Ovary (tissue), 7 donors: ENCODE measurements at regions not wholly inside any gene's neighbourhood (a gene's known extent, or its start where the extent isn't known, plus 50 kb on each side); places are given as distances from the start of the nearest gene placed in this dataset.

ENCODE experiments used
- DNase-seq, 5 donors: peaks; one replicate each; pipeline ENCODE4 v3.0.0-alpha.2; 2019 to 2020
- H3K27ac ChIP-seq, 2 donors: fragments of 200-600 bp; one replicate each; pipeline versions ENCODE4 v1.5.1 to v1.8.0; 2019 to 2022
- H3K27me3 ChIP-seq: fragments of 200-600 bp; one replicate; pipeline ENCODE4 v1.8.0; 2022
- H3K36me3 ChIP-seq: fragments of 200-600 bp; sonication (generic); one replicate; pipeline ENCODE4 v1.5.1; 2019
- H3K4me1 ChIP-seq: one replicate; pipeline ENCODE4 v1.8.1; 2013; ENCODE audit warnings: mild to moderate bottlenecking, moderate library complexity; ENCODE audit not compliant: insufficient read depth
- H3K4me3 ChIP-seq: fragments of 200-600 bp; sonication (generic); one replicate; pipeline ENCODE4 v1.5.1; 2017
- H3K9me3 ChIP-seq, 2 donors: fragments of 200-600 bp in 1 of 2; sonication (generic) in 1 of 2; one replicate each; pipeline versions ENCODE4 v1.5.1 to v1.8.1; 2013 to 2019; ENCODE audit warnings: mild to moderate bottlenecking in 1 of 2, moderate library complexity in 1 of 2
- EP300 ChIP-seq: sonication (generic); formaldehyde crosslinking; IDR thresholded peaks from one replicate; pipeline ENCODE4 v1.6.1; 2017; ENCODE audit warnings: antibody characterized with exemption
- POLR2A ChIP-seq: fragments of 450-650 bp; IDR thresholded peaks from one replicate; pipeline ENCODE4 v1.6.1; 2017; ENCODE audit warnings: antibody characterized with exemption, mild to moderate bottlenecking, moderate library complexity
- WGBS, 3 donors: extraction: QIAGEN DNeasy Blood & Tissue Kit in 1 of 3; methylation state at CpG; one replicate each; pipeline versions ENCODE4 v1.1.5 to v1.1.7; 2013 to 2017; 5-methylcytosine and 5-hydroxymethylcytosine counted together
- intact Hi-C, 4 donors: fragments of 100-400 bp; cut with DNase I; formaldehyde crosslinking; loops; one replicate each; pipeline versions ENCODE4 v1.11.0 to v1.15.1; 2022 to 2023
- TF ChIP-seq, protein P1 (sequence below), 3 donors: fragments of 450-650 bp in 2 of 3; fragments of 200-600 bp in 1 of 3; IDR thresholded peaks; one replicate each; pipeline versions ENCODE4 v1.5.1 to v1.8.0; 2016 to 2022; ENCODE audit warnings: antibody characterized with exemption in 3 of 3, mild to moderate bottlenecking in 1 of 3
- donor health status: DM: no; HTN: no; CAD: no; lungs with moderate emphysema.
- donor health status: DM: no; HTN: no; CAD: no.
- donor health status: Bipolar disorder and iron deficiency.
- donor health status: DM: no; HTN: no; CAD: no.
- donor health status: DM: yes; HTN: yes; CAD: no.

DNA sequence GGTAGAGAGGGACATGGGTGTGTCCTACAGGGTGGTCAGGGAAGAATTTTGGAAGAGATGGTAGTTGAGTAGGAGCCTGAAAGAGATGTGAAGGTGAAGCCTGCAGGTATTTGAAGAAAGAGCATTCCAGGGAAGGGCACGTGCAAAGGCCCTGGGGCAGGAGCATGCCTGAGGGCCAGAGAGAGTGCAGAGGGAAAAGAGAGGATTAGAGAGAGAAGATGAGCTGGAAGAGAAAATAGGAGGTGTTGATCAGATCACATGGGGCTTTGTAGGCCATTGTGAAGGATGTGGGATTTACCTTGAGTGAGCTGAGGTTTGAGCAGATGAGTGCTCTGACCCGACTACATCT, 455.0 kb downstream of the HAPSTR1 start:
- Histone ChIP-seq H3K4me3 (no peak overlapping the region), H3K36me3 (no peaks in the 10 kb centered on the region), H3K9me3 (no peaks in the 10 kb centered on the region), H3K4me1 (no peaks in the 10 kb centered on the region), H3K27me3 (no peaks in the 10 kb centered on the region), H3K27ac (no peak overlapping the region)
- DNase-seq = no peak
- TF ChIP-seq, protein P1, sequence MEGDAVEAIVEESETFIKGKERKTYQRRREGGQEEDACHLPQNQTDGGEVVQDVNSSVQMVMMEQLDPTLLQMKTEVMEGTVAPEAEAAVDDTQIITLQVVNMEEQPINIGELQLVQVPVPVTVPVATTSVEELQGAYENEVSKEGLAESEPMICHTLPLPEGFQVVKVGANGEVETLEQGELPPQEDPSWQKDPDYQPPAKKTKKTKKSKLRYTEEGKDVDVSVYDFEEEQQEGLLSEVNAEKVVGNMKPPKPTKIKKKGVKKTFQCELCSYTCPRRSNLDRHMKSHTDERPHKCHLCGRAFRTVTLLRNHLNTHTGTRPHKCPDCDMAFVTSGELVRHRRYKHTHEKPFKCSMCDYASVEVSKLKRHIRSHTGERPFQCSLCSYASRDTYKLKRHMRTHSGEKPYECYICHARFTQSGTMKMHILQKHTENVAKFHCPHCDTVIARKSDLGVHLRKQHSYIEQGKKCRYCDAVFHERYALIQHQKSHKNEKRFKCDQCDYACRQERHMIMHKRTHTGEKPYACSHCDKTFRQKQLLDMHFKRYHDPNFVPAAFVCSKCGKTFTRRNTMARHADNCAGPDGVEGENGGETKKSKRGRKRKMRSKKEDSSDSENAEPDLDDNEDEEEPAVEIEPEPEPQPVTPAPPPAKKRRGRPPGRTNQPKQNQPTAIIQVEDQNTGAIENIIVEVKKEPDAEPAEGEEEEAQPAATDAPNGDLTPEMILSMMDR (IDR thresholded peaks at IDR 0.05) = no peak
- TF ChIP-seq EP300 (no peak), POLR2A (no peak)
- WGBS, 3 donors = 89 to 93% (median 90%) methylated on average over 2 of the region's 2 CpGs
- intact Hi-C loops = no loop called here

DNA sequence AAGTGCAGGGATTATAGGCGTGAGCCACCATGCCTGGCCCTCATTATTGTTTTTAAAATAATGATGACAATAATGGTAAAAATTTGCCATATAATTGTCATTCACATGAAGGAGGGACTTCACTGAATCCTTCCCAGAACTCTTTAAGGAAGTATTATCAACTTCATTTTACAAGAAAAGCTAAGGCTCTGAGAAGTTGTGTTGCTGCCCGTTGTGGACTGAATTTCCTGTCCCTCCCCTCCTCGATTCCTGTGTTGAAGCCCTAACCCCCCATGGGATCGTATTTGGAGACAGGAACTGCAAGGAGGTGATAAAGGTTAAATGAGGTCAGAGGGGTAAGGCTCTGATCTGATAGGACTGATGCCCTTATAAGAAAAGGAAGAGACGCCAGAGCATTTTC, 458.0 kb downstream of the HAPSTR1 start:
- Histone ChIP-seq H3K9me3 (no peaks in the 10 kb centered on the region), H3K4me3 (no peak overlapping the region), H3K27ac (no peak overlapping the region), H3K27me3 (no peaks in the 10 kb centered on the region), H3K36me3 (no peaks in the 10 kb centered on the region), H3K4me1 (no peaks in the 10 kb centered on the region)
- DNase-seq = no peak
- WGBS, 3 donors = 58 to 74% (median 64%) methylated on average over 5 of the region's 5 CpGs
- TF ChIP-seq EP300 (no peak), POLR2A (no peak)
- TF ChIP-seq, protein P1 (IDR thresholded peaks at IDR 0.05) = no peak
- intact Hi-C loops = no loop called here

DNA sequence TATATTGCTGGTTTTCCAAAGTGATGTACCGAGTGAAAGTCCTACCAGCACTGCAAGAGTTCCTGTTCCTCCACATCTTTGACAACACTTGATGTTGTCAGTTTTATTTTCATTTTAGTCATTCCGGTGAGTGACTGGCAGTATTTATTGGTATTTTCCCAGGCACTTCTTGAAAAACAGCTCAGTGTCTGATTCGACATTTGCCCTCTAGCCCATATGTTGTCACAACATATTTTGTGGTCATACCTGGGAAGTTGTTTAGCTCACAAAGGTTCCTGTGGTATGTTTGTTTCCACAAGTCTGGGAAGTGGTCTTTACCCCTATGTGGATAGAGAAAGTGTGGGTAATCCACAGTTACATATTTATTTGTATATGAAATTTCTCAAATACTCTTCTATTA, 463.6 kb downstream of the HAPSTR1 start:
- TF ChIP-seq EP300 = no peak
- TF ChIP-seq POLR2A = no peak
- TF ChIP-seq, protein P1 (IDR thresholded peaks at IDR 0.05) = no peak
- 83 to 93% (median 89%) methylated on average over 3 of the region's 3 CpGs for WGBS, 3 donors
- no peaks in the 10 kb centered on the region for H3K36me3 ChIP-seq
- intact Hi-C loops = no loop called here
- DNase-seq = no peak
- no peaks in the 10 kb centered on the region for H3K9me3 ChIP-seq
- no peak overlapping the region for H3K4me3 ChIP-seq
- no peaks in the 10 kb centered on the region for H3K4me1 ChIP-seq
- no peak overlapping the region for H3K27ac ChIP-seq
- H3K27me3 ChIP-seq = no peaks in the 10 kb centered on the region

DNA sequence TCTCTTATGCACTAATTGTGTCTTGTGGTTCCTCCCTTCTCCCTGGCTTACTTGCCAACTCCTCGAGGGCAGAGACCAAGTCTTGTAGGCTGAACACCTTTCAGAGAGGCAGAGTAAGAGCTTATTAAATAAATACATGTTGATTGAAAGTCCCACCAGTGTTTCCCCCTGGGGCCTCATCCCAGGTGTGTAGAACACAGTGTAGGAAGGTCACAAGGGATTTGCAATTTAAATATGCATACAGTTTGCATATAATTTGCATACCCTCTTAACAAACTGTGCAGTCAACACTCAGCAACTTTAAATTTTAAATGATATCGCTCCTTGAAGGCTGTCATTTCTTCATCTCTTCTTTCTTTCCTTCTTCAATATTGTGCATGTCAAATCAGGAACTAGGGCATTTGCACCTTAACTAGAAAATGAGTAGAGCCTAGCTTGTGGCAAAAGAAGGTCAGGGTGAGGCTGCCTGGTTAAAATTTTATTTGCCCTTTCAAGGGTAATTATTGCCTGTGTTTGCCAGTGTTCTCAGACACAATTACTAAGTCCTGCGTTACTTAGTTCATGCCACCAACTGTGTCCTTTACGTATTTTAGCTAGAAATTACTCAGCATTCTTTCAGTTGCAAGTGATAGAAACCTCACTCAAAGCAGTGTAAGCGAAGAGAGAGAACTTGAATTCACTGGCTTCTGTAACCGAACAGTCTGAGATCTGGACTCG, 465.7 kb downstream of the HAPSTR1 start:
- intact Hi-C loops = no loop called here
- no peaks in the 10 kb centered on the region for H3K36me3 ChIP-seq
- TF ChIP-seq POLR2A (no peak), EP300 (no peak)
- TF ChIP-seq, protein P1 (IDR thresholded peaks at IDR 0.05) = no peak
- no peak overlapping the region for H3K27ac ChIP-seq
- 76 to 80% (median 78%) methylated on average over 7 of the region's 7 CpGs for WGBS, 3 donors
- no peak for DNase-seq
- H3K4me1 ChIP-seq = no peaks in the 10 kb centered on the region
- no peaks in the 10 kb centered on the region for H3K27me3 ChIP-seq
- H3K4me3 ChIP-seq = no peak overlapping the region
- no peaks in the 10 kb centered on the region for H3K9me3 ChIP-seq
